ENCODE measurements at regions not wholly inside any gene's neighbourhood (a gene's known extent, or its start where the extent isn't known, plus 50 kb on each side); places are given as distances from the start of the nearest gene placed in this dataset.

GRCh38 chr1:208298593-208299269 lies 54.5 kb upstream of the PLXNA2 start:
- DNase-seq = no peak

DNA sequence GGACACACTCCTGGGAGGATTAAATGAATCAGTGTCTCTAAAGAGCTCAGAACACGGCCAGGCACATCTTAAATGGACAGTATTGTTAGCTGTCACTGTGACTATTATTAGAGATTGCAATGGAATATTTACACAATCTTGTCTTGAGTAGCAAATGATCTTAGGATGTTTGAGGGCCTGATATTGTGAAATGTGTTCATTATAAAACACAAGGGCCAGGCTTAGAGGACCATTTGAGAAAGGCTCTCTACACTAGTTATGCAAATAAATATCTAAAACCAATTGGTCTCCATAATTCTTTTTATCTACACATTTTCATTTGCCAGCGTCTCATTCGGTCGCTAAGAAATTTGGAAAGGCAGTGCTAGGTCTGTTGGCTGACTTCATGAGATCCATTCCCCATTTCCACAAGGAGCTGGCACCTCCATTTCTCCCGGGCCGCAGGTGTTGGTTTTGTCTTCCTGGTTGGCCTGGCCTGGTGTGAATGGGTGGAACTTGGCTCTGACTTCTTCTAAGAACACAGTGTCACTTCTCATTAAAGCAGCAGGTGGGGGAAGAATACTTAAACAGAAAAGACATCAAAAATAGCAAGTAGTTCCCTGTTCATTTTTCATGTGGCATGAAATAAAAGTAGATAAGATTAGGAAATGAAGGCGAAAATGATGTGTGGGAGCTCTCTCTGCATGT lies 56.0 kb upstream of the PLXNA2 start:
- DNase-seq = no peak

DNA sequence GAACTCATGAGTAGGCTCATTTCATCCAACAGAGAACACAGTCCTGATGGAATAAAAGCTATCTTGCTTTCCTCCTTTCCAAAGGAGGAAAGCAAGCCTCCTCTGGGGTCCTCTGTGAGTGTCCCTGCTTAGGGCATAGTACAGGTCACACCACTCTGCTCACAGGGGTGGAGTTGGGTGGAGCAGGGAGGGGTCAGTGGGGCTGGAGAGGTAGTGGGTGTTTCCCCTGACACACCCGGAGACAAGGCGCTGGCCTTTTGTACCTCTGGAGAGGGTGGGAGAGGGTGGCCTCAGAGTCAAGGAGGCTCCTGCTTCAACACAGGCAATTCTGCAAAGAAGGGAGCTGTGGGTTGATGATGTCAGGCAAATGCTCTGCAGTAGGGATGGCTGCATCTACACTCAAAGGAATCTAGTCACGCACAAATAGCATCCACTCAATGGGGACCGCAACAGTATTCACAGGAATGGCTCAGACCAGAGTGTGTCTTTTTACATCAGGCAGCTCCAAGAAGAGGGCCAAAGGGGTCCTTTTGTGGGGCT lies 58.6 kb upstream of the PLXNA2 start:
- no peak for DNase-seq

GRCh38 chr1:208303743-208304712 lies 59.8 kb upstream of the PLXNA2 start:
- no peak for DNase-seq

- DNase-seq = no peak
Observed at GRCh38 chr1:208308221-208308620, 64.0 kb upstream of the PLXNA2 start.

DNA sequence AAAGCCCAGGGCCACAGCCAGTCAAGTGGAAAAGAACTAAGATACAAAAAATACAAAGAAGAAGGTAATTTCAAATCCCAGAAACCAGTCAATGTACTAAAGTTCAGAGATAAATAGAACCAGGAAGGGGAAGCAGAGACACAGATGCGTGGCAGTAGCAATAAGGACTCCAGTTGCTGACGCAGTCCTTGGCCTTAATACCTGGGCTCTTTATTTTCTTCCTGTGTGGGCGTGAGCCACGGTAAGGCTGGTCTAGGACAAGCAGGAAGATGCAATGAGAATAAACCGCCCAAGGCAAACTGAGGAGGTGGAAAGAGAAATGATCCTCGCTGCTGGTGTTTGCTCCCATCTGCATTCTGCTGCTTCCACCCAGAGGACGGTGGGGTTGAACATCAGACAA lies 65.6 kb upstream of the PLXNA2 start:
- no peak for DNase-seq

GRCh38 chr1:208312706-208313105 lies 68.5 kb upstream of the PLXNA2 start:
- DNase-seq = no peak

- no peak for DNase-seq
Observed at GRCh38 chr1:208314431-208314830, 70.2 kb upstream of the PLXNA2 start.

- DNase-seq = no peak
Observed at GRCh38 chr1:208318150-208318734, 74.1 kb upstream of the PLXNA2 start.

DNA sequence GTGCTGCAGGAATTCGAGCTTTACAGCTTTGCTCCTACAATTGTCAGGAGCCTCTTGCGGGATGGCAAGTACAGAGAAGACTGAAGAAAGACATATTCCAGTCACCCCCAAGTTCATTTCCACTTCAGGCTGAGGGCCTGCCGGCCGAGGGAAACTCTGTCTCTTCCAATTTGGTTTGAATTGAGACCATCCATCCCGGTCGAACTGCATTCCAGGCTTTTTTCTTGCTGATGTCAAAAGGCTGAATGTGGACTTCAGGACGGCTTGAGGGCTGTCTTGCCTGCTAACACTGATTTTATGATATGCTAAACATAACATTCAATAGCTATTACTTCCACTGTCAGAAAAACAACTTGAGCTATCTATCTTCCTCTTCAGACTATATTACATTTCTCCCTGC lies 79.8 kb upstream of the PLXNA2 start:
- no peak for DNase-seq

DNA sequence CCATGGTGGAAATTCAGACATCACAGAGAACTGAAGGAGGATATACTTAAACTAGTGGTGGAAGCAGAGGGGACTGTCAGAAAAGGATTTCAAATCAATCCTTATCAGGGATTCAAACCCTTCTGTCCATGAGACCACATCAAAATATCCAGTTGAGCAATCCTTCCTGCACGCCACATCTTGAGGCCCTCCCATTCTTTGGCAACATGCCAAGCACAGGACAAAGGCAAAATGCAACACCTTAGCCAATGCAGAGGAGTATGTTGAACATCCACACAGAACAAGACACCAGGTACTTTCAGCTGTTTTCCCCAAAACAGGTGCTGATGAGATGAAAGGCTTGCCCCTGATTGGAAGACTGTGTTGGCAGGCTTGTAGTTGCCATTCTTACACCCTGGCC lies 81.8 kb upstream of the PLXNA2 start:
- DNase-seq = no peak

GRCh38 chr1:208329300-208329699 lies 85.1 kb upstream of the PLXNA2 start:
- DNase-seq = no peak

- no peak for DNase-seq
Observed at GRCh38 chr1:208332036-208332773, 88.0 kb upstream of the PLXNA2 start.

DNA sequence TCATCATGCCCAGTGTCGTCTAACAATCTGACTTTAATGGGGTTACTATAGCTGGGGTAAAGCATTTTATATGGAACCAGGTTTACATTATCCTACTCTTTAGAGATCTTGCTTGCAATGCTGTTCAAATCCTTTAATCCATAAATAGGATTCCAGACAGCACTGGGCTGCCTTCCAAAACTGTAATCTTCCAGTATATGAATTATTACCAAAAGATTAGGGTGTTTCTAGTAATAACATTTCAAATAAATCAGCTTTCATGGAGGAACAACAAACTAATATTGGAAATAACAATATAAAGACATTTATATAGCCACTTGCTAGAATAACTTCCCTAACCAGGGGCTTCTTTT lies 88.6 kb upstream of the PLXNA2 start:
- peak; percentile 5 for DNase-seq

GRCh38 chr1:208333676-208334075 lies 89.5 kb upstream of the PLXNA2 start:
- DNase-seq = no peak

- DNase-seq = no peak
Observed at GRCh38 chr1:208335371-208336136, 91.4 kb upstream of the PLXNA2 start.

DNA sequence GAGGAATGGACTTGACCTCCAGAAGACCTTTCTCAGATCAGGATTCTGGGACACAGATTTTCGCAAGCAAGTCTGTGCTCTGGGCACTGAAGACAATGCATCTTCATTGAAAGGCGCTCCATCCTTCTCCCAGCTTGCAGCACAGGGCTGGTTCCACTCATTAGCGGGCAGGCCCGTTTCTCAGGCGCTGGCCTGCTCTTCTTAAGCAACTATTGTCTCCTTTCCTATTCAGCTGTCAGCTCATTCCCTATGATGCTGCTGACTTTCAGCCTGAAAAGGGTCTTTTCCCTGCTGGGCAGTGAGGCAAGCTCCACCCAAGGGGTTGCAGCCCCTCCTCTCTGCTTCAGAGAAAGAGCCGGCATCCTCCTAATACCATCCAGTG lies 91.9 kb upstream of the PLXNA2 start:
- no peak for DNase-seq

GRCh38 chr1:208339911-208340310 lies 95.7 kb upstream of the PLXNA2 start:
- no peak for DNase-seq

GRCh38 chr1:208343226-208343625 lies 99.0 kb upstream of the PLXNA2 start:
- DNase-seq = no peak

GRCh38 chr1:208344202-208344857 lies 100.1 kb upstream of the PLXNA2 start:
- no peak for DNase-seq
